Peyer's patch (tissue), 4 donors: ENCODE measurements at regions not wholly inside any gene's neighbourhood (a gene's known extent, or its start where the extent isn't known, plus 50 kb on each side); places are given as distances from the start of the nearest gene placed in this dataset.

ENCODE experiments used
- POLR2A ChIP-seq, 2 donors: fragments of 450-650 bp; IDR thresholded peaks; one replicate each; pipeline ENCODE4 v1.5.1; 2017; ENCODE audit warnings: antibody characterized with exemption in 2 of 2, mild to moderate bottlenecking in 2 of 2, moderate library complexity in 2 of 2
- TF ChIP-seq, protein P1 (sequence below), 6 experiments: fragments of 450-650 bp in 4 of 6; fragments of 200-600 bp in 2 of 6; sonication (generic) in 1 of 6; IDR thresholded peaks; one replicate each; pipeline ENCODE4 v1.5.1; 2017 to 2019; ENCODE audit warnings: antibody characterized with exemption in 6 of 6, mild to moderate bottlenecking in 3 of 6, moderate library complexity in 1 of 6

DNA sequence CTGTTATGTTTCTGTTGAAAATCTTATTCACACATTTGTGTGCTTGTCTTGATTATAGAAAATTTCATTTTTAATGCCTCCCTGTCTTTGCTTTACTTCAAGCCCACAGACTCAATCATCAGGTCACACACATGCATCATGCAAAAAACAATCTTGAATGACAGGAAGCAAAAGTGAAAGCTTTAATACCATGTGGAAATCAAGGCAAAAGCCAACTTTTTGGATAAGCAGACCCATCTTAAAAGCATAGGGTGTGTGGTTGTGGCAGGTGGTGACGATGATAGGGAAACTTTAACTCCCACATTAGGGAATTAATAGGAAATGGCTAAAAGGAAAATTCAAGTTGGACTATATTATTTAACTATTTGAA, 155.9 kb upstream of the EOMES start:
- TF ChIP-seq, protein P1, sequence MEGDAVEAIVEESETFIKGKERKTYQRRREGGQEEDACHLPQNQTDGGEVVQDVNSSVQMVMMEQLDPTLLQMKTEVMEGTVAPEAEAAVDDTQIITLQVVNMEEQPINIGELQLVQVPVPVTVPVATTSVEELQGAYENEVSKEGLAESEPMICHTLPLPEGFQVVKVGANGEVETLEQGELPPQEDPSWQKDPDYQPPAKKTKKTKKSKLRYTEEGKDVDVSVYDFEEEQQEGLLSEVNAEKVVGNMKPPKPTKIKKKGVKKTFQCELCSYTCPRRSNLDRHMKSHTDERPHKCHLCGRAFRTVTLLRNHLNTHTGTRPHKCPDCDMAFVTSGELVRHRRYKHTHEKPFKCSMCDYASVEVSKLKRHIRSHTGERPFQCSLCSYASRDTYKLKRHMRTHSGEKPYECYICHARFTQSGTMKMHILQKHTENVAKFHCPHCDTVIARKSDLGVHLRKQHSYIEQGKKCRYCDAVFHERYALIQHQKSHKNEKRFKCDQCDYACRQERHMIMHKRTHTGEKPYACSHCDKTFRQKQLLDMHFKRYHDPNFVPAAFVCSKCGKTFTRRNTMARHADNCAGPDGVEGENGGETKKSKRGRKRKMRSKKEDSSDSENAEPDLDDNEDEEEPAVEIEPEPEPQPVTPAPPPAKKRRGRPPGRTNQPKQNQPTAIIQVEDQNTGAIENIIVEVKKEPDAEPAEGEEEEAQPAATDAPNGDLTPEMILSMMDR (IDR thresholded peaks at IDR 0.05): no peak
- TF ChIP-seq POLR2A (IDR thresholded peaks at IDR 0.05): no peak
